ENCODE measurements at regions not wholly inside any gene's neighbourhood (a gene's known extent, or its start where the extent isn't known, plus 50 kb on each side); places are given as distances from the start of the nearest gene placed in this dataset.
A peak's percentile ranks its signal among the peaks of the same experiment; 100 is the strongest.

DNA sequence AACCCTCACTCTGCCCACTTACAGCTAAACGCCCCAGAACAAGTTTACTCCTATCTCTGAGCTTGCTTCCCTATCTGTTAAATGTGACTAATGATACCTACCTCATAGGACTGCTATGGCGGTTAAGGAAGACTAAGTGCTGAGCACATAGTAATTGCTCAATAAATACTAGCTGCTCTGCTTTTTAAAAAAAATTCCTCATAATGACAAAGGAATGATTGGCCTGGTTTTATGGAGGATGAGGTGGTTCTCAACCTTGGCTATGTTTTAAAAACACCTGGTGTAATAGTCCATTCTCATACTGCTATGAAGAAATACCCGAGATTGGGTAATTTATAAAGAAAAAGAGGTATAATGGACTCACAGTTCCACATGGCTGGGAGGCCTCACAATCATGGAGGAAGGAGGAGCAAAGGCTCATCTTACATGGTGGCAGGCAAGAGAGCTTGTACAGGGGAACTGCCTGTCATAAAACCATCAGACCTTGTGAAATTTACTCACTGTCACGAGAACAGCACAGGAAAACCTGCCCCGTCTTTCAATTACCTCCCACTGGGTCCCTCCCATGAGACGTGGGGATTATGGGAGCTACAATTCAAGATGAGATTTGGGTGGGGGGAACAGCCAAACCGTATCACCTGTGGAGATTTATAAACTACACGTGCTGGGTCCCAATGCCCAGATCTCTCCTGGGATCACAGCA lies 127.2 kb upstream of the SYT13 start:
- H3K9me3 Mint-ChIP-seq (ENCODE audit: unreplicated experiment): no peaks in the 10 kb centered on the region
- TF ChIP-seq, protein P1, sequence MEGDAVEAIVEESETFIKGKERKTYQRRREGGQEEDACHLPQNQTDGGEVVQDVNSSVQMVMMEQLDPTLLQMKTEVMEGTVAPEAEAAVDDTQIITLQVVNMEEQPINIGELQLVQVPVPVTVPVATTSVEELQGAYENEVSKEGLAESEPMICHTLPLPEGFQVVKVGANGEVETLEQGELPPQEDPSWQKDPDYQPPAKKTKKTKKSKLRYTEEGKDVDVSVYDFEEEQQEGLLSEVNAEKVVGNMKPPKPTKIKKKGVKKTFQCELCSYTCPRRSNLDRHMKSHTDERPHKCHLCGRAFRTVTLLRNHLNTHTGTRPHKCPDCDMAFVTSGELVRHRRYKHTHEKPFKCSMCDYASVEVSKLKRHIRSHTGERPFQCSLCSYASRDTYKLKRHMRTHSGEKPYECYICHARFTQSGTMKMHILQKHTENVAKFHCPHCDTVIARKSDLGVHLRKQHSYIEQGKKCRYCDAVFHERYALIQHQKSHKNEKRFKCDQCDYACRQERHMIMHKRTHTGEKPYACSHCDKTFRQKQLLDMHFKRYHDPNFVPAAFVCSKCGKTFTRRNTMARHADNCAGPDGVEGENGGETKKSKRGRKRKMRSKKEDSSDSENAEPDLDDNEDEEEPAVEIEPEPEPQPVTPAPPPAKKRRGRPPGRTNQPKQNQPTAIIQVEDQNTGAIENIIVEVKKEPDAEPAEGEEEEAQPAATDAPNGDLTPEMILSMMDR (IDR thresholded peaks at IDR 0.05; ENCODE audit: unreplicated experiment): no peak
- H3K36me3 Mint-ChIP-seq (ENCODE audit: low read depth, unreplicated experiment): no peaks in the 10 kb centered on the region
- H3K27me3 Mint-ChIP-seq (ENCODE audit: unreplicated experiment): peaks cover 11% of the 10 kb centered on the region
- DNase-seq (ENCODE audit: low spot score): no peak
- no peak overlapping the region for H3K27ac Mint-ChIP-seq (ENCODE audit: unreplicated experiment)
- H3K4me1 Mint-ChIP-seq (ENCODE audit: unreplicated experiment): peaks cover 45% of the 10 kb centered on the region
- no peak overlapping the region for H3K4me3 Mint-ChIP-seq (ENCODE audit: unreplicated experiment)

DNA sequence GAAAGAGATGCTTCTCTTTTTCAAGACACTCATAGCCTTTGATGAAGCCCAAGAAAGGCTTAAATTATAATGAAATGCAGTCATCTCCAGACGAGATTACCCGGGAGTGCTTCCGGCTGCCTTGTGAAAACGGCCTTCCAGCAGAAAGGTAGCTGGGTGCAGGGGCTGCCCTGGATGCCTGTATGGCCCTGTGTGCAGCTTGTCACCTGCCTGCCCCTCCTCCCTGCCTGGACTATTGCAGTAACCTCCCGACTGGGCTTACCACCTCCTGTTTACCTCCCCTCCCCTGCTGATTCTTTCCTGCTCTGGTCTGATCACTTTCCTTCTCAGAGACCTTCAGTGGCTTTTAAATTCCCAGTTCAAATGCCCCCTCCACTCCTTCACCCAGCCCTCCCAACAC lies 126.4 kb upstream of the SYT13 start:
- no peak for DNase-seq (ENCODE audit: low spot score)
- no peak overlapping the region for H3K27ac Mint-ChIP-seq (ENCODE audit: unreplicated experiment)
- peaks cover 48% of the 10 kb centered on the region for H3K4me1 Mint-ChIP-seq (ENCODE audit: unreplicated experiment)
- no peaks in the 10 kb centered on the region for H3K9me3 Mint-ChIP-seq (ENCODE audit: unreplicated experiment)
- peaks cover 11% of the 10 kb centered on the region for H3K27me3 Mint-ChIP-seq (ENCODE audit: unreplicated experiment)
- no peaks in the 10 kb centered on the region for H3K36me3 Mint-ChIP-seq (ENCODE audit: low read depth, unreplicated experiment)
- TF ChIP-seq, protein P1 (IDR thresholded peaks at IDR 0.05; ENCODE audit: unreplicated experiment): no peak
- H3K4me3 Mint-ChIP-seq (ENCODE audit: unreplicated experiment): no peak overlapping the region

GRCh38 chr11:45412051-45412471 lies 125.9 kb upstream of the SYT13 start:
- H3K4me3 Mint-ChIP-seq (ENCODE audit: unreplicated experiment): no peak overlapping the region
- no peaks in the 10 kb centered on the region for H3K36me3 Mint-ChIP-seq (ENCODE audit: low read depth, unreplicated experiment)
- H3K4me1 Mint-ChIP-seq (ENCODE audit: unreplicated experiment): peaks cover 48% of the 10 kb centered on the region

DNA sequence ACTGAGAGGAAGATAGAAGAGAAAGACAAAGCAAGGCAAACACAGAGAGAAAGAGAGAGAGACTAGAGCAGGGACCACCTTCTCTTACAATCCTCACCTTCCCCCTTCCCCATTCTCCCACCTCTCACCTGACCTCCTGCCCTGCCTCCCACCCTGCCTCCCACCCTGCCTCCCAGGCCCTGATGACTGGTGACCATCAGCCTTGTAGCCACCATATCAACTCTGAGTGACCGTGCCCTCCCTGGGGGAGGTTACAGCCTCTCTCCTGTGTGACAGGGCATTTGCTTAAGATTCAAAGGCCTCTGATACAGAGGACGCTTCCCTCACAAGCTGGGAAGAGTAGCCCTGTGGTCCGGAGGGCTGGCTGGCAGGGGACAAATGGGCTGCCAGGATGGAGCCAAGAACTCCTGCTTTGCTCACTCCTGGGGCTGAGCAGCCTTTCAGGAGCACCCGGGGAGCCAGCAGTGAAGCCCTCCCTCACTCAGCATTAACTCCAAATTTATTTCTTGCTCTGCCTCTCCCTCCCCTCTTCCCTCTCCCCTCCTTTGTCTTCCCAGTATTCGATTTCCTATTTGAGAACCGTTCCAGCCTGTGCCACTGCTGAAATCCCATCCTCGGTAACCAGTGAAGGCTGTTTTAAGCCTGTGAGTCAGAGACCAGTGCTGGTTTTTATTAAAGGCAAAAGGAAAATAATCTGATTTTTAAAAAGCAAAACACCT lies 125.2 kb upstream of the SYT13 start:
- no peaks in the 10 kb centered on the region for H3K36me3 Mint-ChIP-seq (ENCODE audit: low read depth, unreplicated experiment)
- H3K27me3 Mint-ChIP-seq (ENCODE audit: unreplicated experiment): peaks cover 11% of the 10 kb centered on the region
- H3K9me3 Mint-ChIP-seq (ENCODE audit: unreplicated experiment): no peaks in the 10 kb centered on the region
- no peak overlapping the region for H3K4me3 Mint-ChIP-seq (ENCODE audit: unreplicated experiment)
- peak overlapping the region; percentile 81 for H3K27ac Mint-ChIP-seq (ENCODE audit: unreplicated experiment)
- H3K4me1 Mint-ChIP-seq (ENCODE audit: unreplicated experiment): peaks cover 48% of the 10 kb centered on the region
- TF ChIP-seq, protein P1 (IDR thresholded peaks at IDR 0.05; ENCODE audit: unreplicated experiment): no peak
- no peak for DNase-seq (ENCODE audit: low spot score)

More at GRCh38 chr11:45412051-45412471, 125.9 kb upstream of the SYT13 start:
- TF ChIP-seq, protein P1 (IDR thresholded peaks at IDR 0.05; ENCODE audit: unreplicated experiment): no peak
- no peak for DNase-seq (ENCODE audit: low spot score)
- Mint-ChIP-seq H3K9me3 (ENCODE audit: unreplicated experiment) (no peaks in the 10 kb centered on the region), H3K27ac (ENCODE audit: unreplicated experiment) (no peak overlapping the region), H3K27me3 (ENCODE audit: unreplicated experiment) (peaks cover 11% of the 10 kb centered on the region)
